HG03439 (cell line): ENCODE measurements at regions not wholly inside any gene's neighbourhood (a gene's known extent, or its start where the extent isn't known, plus 50 kb on each side); places are given as distances from the start of the nearest gene placed in this dataset.
"Not testable (repeated sequence)": the region's sequence is repeated elsewhere in the genome, so short reads cannot be mapped to it uniquely, and the experiment has no call there.

ENCODE experiments used
- ATAC-seq: cut with Tn5 transposase; IDR thresholded peaks from one replicate; pipeline ENCODE4 v1.9.1; 2021; ENCODE audit warnings: mild to moderate bottlenecking, moderate library complexity; ENCODE audit not compliant: unreplicated experiment

- ATAC-seq: no peak
Observed at GRCh38 chr2:235105821-235106359, 154.1 kb downstream of the SH3BP4 start.

DNA sequence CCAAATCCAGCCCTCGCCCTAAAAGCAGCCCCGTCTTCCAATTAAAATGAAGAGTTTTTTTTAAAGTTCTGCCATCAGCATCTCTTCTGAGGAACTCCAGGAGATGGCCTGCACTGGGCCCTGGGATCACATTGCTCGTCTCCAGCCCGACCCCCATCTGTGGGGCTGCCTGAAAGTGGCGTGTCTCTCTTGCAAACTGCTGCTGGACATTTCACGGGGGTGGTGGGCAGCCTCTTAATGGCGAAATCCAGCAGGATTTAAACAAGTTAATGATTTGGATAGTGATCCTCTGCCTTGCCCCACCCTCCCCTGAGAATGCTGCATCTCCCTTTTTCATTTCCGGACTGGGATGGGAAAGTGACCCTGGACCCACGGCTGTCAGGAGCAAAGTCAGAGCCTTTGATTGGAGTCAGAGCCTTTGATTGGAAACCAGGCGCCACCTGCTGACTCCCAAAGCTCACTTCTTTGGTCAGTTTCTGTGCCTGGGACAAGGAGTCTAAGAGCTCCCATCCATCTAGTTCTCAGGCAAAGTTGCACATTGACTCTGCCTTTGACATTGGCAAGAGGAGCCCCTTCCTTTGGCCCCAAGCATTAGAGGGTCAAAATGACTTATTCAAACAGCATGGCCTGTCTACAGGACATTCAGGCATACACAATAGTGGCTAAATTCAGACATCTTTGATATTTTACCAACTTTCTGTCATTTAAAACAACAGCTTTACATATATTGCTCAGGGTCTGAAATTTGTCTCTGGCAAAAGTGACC lies 155.2 kb downstream of the SH3BP4 start:
- ATAC-seq: no peak

- no peak for ATAC-seq
Observed at GRCh38 chr2:235107640-235107951, 155.8 kb downstream of the SH3BP4 start.

- not testable (repeated sequence) for ATAC-seq
Observed at GRCh38 chr2:235109561-235109960, 157.7 kb downstream of the SH3BP4 start.

GRCh38 chr2:235112365-235112764 lies 160.5 kb downstream of the SH3BP4 start:
- ATAC-seq: no peak

GRCh38 chr2:235113854-235114253 lies 162.0 kb downstream of the SH3BP4 start:
- ATAC-seq: no peak

DNA sequence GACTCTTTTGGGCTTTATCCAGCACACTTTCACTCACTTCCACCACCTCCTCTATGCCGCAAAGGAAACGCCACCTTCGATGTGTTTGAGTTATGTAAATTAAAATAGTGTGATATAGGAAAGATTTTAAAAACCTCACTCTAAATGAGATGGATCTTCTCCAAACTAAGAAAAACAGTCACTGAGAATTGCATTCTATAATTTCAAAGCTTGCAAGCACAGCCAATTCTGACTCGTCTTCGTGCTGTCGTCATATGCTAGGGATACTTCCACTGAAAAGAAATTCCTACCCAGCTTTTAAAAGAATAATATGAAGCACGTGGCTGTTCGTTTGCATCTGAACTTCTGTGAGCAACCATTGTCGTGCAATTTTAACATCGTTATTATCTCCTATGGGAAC lies 162.5 kb downstream of the SH3BP4 start:
- ATAC-seq: no peak

GRCh38 chr2:235115521-235115920 lies 163.7 kb downstream of the SH3BP4 start:
- ATAC-seq: no peak

- ATAC-seq: no peak
Observed at GRCh38 chr2:235116885-235117492, 165.2 kb downstream of the SH3BP4 start.

- no peak for ATAC-seq
Observed at GRCh38 chr2:235126768-235127167, 175.0 kb downstream of the SH3BP4 start.

- ATAC-seq: no peak
Observed at GRCh38 chr2:235127931-235128330, 176.1 kb downstream of the SH3BP4 start.

GRCh38 chr2:235129850-235130249 lies 178.0 kb downstream of the SH3BP4 start:
- ATAC-seq: no peak

DNA sequence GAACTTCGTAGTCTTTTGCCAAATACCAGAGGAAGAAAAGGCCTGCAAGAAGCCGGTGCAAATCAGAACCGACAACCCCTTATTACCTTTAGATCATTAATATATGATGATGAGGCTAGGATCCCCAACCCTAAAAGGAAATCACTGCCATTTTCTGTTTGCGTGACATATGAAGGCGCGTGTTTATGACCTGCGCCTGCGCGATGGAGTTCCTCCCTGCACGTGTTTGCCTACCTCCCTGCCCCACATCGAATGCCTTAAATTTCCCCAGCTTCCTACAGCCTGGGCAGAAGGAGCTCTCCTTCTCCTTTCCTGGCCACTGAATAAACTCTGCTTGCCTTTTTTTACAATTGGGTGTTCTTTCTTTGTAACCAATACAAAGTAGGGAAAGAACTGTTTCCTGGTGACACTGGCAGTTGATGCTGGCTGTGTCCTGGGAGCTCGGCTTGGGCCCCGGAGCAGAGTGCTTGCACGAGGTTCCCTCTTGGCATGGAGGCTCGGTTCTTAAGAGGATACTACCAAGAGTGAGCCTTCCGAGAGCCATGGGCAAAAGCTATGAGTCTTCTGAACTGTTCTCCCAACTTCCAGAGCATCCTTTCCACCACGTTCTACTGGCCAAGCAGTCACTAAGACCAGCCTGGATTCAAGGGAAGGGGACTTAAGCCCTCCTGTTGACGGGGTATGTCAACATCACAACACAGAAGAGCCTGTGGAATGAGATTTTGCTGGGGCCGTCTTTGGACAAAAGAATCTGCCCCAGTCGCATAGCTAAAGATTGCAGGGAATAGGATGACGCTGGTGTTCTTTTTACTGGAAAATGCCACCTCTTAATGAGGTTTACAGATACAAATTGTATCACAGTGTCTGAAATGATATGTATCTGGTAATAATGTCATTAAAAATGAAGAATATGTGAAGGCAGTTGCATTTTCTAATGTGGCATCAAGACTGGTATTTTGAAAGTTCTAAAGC lies 179.8 kb downstream of the SH3BP4 start:
- ATAC-seq: no peak

- ATAC-seq: no peak
Observed at GRCh38 chr2:235132651-235133050, 180.8 kb downstream of the SH3BP4 start.

- ATAC-seq: no peak
Observed at GRCh38 chr2:235133837-235134236, 182.0 kb downstream of the SH3BP4 start.

DNA sequence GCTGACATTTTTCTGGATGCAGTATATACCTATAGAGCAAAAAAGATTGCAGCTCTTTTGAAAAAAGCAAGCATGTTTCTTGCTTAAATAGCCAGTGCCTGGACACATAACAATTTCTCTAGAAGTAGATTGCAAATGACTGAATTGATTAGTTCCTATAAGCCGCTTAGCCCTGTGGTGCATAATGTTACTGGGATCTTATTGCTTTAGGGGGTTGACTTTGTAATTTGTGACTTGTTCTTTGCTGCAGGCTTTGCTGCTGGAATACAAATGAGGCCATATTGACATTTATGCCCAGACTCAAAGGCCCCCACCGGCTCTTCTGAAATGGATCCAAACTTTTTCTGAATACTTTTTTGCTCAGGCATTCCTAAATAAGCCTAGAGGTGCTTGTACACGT lies 182.6 kb downstream of the SH3BP4 start:
- ATAC-seq: no peak

DNA sequence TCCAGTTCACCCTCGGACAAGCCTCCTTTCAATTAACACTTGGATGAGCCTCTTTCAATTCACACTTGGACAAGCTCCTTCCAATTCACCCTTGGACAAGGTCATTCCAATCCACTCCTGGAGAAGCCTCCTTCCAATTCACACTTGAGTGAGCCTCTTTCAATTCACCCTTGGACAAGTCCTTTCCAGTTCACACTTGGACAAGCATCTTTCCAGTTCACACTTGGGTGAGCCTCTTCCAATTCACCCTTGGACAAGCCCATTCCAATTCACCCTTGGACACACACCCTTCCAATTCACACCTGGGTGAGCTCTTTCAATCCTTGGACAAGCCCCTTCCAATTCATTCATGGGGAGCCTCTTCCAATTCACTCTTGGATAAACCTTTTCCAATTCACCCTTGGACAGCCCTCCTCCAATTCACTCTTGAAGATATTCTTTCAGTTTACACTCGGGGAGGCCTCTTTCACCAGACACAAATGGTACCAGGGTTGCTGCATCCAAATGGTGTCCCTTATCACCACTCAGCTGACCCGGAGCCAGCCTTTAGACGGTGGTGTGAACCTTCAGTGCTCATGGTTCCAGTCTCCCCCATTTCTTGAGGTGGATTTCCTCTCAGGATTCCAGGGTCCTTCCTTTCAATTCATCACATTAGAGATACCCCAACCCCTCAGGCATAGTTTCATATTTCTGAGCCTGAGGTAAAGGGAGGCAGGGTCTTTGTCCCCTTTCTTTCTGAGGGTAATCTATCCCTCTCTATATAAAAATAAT lies 183.6 kb downstream of the SH3BP4 start:
- ATAC-seq: no peak

GRCh38 chr2:235135990-235136561 lies 184.3 kb downstream of the SH3BP4 start:
- ATAC-seq: no peak

DNA sequence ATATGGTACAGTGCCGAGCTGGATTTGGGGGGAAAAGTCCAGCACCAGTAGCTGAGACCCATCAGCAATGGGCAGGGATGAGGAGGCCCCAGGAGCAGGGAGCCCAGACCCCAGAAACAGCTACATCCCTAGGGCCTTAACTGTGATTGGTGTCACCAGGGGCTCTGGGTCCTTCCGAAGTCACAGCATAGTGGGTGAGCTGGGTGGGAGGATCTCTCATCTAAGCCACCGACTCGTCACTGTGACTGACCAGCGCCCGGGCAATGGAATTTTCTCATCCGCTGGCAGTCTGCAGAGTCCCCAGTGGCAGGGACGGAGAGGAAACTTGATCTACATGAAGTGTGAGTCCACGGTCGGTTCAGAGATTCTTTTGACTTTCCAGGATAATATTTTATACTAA lies 186.5 kb downstream of the SH3BP4 start:
- no peak for ATAC-seq
